ENCODE measurements at regions not wholly inside any gene's neighbourhood (a gene's known extent, or its start where the extent isn't known, plus 50 kb on each side); places are given as distances from the start of the nearest gene placed in this dataset.
"Not testable (repeated sequence)": the region's sequence is repeated elsewhere in the genome, so short reads cannot be mapped to it uniquely, and the experiment has no call there.

DNA sequence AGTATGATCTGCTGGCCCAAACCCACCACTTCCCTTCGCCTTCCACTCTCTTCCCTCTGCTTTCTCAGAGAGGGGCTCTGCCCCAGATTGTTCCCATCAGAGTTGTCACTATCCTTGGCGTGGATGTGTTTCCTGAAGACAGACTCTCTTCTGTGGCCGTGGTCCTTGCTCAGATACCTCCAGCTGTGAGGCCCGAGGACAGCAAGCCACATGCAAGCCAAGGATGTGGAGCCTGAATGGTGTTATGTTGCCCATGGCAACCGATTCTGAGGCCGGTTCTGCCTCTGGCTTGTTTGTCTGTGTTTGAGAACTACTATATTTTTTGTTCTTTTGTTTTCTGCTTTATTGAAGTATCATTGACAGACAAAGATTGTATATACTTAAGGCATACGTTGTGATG, 247.4 kb upstream of the PODXL start:
- peak in 2 of 56 donors; percentile 0 to 2 for DNase-seq

DNA sequence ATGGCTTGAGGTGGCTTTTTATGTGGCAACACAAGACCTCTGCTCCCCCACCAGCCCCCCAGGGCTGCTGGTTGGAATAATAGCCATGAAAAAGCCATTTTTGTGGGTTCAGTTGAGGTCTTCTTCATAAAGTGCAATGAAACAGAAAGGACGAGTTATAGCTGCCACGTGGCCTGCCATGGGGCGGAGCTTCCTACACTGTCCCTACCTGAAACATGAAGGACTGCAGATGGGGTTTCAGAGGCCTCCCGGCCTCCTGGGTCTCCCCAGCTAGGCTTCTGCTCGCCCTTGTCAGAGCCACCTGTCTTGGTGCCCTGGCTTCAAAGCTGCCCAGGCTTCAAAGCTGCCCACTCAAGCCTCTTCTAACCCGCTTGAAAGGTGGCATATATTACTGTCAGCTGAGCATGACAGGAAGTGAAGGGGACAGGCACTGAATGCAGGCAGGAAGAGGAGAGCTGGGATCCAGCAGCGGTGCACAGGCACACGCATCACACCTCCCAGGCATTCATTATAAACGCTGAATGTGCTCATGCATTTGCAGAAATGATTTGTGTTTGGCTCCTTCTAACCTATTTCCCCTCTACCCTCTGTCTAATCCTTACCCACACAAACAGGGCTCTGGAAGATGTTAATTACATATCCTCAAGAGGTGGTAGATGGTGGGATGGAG, 245.9 kb upstream of the PODXL start:
- no peak for DNase-seq

DNA sequence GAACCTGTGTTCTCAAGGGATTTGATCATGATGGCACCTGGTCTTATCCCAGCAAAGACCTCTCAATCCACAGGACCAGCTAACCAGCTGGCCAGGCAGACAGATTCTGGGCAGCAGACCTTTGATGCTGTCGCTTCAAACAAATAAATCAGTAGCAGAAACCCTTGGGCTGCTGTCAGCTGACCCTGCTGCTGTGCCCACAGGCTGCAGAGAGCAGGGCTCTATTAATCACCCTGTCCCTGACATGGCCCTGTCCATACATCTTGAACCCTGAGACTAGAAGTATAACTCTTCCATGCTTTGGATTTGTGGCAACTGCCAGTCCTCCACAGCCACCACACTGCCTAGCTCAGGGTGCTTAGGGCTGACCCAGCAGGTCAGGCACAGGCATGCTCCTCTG, 244.1 kb upstream of the PODXL start:
- no peak for DNase-seq

DNA sequence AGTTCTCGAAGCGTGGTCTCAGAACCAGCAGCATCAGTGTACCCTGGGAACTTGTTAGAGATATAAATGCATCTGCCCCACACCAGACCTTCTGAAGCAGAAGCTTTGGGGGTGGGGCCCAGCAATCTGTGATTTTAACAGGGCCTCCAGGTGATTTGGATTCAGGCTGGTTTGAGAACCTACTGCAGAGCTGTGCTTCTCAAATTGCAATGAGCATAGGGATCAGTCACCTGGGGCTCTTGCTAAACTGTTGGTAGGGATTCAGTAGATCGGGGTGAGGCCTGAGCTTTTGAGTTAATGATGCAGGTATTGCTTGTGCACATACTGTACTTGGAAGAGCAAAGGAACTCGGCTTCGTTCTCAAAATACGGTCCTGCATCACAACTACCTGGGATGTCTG, 243.6 kb upstream of the PODXL start:
- DNase-seq: no peak

DNA sequence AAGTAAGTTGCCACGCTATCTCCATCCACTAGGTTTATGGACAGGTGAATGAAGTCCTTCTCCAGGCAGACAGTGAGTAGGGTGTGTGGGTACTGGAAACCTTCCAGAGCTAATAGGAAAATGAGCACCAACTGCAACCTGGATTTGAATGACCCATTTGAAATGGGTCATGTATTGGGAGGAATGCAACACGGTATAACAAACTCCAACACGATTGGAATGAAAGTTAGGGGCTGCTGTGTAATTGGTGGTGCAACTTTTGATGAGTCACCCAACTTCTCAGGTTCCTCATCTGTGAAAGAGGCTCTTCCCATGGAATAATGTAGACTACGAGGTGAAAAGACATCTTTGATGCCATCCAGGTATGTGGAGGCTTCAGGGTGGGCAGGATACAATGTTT, 241.4 kb upstream of the PODXL start:
- no peak for DNase-seq

DNA sequence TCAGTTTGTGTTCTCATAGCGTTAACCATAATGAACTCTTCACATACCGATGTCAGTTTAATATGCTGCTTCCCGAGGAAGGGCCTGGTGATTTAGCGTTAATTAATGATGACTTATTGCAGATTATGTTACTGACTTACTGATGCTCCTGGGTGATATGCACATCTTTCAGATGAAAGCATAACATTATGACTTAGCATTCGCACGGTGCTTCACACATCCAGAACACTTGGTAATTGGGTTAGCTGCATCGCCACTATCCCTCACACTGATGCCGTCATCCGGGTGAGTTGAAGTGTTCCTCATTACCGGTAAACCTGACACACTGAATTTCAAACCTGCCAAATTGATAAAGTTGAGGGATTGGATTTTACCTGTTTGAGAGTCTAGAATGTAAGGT, 239.0 kb upstream of the PODXL start:
- DNase-seq: no peak

DNA sequence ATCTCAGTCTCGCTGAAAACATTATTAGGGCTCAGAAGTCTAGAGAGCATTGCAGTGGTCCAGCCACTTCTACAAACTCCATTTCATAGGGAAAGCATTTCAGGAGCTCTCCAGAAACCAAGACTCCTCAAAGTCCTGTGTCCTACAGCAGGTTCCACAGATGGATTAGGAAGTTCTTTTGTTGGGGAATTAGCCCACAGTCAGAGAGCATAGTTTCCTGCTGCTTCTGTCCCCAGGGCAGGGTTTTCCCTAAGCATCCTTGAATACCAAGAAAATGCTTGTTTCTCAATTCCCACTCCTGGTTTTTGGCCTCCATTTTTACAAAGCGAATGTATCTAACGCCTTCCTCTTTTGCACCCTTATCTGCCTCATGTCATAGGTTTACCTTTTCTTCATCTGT, 235.9 kb upstream of the PODXL start:
- no peak for DNase-seq

DNA sequence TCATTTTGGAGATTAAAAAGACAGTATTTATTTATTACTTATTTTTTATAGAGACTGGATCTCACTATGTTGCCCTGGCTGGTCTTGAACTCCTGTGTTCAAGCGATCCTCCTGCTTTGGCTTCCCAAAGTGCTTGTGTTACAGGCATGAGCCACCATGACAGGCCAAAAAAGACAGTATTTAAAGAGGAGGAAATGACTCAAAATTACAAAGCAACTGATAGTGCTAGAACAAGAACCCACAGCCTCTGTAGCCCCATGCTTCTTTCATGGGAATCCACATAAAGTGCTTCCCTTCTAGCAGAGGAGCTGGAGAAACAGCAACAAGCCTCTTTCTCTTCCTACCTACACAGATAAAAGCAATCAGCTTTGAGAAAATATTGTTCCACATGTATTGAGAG, 230.7 kb upstream of the PODXL start:
- no peak for DNase-seq

DNA sequence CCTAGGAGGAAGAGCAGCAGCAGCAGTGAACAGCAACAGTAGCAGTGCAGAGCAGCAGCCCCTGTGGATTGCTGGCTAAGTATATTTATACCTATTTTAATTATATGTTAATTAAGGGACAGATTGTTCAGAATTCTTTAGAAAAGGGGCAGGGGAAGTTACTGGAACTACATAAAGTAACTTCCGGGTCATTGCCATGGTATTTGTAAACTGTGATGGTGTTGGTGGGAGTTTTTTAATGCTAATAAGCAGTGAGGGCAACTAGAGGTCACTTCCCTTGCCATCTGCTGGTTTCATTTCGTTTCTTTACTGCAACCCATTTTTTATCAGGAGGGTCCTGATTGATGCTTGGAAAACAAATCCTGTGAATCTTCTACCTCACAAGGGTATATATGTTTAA, 229.8 kb upstream of the PODXL start:
- no peak for DNase-seq

DNA sequence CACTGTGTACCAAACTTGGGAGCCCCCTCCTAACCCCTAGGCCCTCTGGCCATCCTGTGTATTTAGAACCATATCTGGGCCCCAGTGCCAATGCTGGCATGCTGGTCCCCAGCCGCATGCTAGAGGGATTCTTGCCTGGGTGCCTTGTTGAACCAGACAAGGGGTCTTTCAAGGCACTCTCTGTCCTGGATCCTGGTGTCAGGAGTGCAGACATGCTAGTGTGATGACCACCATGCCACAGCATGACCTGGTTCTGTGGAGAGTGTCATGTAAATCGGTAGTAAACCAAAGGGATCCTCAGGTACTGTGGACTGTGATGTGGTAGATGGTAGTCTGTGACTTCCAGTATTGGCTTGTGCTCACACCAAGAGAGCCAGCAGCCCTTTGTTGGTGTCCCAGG, 222.2 kb upstream of the PODXL start:
- no peak for DNase-seq

DNA sequence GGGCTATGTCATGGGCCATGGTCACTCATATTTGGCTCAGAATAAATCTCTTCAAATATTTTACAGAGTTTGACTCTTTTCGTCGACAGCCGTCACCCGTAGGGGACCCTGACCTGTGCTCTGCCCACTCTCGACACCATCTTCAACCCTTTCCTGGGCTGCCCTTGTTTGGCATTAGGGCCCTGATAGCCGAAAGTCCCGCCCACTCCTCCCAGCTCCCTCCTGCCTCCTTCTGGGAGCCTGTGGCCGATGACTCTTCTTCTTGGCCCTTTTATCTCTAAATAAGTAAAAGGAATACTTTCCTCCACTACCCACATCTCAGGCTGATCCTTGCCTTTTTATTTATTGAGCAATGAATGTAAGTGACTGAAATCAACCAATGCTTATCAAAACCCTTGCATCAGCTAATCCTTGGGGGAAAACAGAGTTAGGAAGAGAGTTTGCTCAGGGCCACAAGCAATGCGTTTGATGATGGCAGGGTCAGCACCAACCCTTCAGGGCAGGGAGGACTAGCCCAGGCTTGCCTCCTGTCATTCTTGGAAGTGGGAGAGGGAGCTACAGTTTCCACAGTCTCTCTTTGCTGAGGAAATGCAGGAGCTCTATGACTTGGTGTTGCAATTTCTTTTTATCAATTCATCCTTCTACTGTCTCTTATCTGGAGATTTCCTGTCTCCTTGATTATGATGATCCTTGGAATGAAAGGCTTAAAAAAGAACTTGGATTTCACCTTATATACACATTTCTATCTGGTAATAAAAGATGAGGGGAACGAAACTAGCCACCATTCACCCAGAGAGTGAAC, 218.2 kb upstream of the PODXL start:
- no peak for DNase-seq

DNA sequence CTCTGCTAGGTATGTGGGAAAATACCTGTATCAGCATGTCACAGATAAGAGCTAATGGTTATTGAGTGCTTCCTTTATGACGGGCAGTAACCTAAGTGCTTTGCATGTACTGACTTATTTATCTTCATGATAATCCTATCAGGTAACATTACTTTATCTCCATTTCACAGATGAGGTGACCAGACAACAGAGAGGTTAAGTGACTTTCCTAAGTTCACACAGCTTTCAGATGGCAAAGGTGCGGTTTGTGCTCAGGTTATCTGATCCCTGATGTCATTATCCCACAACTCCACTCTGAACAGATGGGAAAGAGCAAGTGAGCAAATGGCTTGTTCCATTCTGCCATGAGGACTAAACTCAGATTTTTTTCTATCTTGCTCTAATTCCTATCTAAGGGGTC, 217.0 kb upstream of the PODXL start:
- no peak for DNase-seq

DNA sequence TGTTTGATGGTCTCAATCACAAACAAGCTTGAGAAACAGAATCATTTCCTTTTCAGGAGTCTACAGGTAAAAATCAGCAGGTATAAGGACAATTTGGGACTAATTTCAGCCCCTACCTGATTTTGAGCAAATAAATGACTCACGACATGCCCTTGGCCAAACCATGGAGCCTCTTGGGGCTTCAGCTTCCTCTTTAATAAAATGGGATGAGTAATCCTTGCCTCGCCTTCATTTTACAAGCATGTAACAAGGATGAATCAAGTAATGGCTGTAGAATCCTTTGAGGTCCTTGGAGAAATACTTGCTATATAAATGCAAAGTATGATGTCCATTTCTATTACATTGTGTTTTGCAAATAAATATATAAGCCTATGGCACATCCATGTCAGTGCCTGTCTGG, 212.8 kb upstream of the PODXL start:
- DNase-seq: no peak

DNA sequence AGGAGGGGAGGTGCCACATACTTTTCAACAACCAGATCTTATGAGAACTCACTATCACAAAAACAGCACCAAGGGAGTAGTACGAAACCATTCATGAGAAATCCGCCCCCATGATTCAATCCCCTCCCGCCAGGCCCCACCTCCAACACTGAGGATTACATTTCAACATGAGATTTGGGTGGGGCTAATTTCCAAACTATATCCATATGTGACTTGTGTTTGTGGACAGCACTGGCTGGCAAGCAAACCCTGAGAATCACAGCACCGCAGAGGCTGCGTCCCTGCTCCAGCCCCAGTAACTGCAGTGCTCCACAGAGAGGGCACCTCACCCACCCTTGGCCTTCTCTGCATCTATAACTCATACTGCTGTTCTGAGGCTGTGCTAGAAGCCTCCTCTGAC, 211.2 kb upstream of the PODXL start:
- no peak for DNase-seq

DNA sequence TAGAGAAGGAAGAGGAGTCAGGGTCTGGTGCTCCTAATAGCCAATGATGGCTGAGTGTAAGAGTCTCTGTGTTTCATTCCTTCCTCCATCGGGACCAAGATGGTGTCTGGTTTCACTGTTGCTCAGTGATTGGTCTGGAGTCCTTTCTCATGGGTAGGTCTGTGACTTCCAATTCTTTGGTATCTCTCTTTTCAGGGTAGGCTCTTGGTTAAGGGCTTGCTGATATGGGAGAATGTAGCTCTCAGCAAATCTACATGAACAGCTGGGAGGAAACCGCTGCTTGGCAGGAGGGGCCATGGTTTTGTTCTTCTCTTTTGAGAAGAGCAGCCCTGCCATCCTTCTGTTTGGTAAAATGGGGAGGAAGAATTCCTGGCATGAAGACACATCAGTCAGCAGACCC, 209.1 kb upstream of the PODXL start:
- DNase-seq: no peak

DNA sequence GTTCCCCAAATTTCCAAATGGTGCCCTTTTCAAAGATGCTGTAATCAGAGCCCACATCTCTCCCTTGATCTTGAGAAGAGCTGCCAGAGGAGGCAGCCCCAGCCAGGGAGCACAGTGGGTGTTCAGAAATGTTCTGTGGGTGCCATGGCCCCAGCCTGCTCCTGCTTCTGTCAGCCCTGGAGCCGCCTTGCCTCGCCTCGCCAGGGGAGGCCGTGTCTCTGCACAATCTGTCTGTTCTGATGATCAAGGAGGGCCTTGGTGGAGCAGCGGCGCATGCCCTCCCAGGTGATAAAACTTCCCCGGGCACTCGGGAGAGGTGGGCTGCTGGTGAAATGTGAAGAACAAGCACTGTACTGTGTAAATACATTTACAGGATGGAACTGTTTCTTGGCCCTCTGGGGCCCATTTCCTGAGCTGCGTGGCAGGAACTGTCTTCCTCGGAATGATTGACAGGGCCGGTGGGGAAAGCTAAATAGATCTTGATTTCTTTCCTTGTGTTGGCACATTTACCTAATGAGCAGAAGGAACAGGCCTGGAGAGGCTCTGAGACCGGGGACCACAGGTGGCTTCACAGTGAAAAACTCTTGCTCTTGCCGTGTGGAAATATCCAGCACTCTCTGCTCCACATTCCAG, 207.8 kb upstream of the PODXL start:
- DNase-seq: no peak

DNA sequence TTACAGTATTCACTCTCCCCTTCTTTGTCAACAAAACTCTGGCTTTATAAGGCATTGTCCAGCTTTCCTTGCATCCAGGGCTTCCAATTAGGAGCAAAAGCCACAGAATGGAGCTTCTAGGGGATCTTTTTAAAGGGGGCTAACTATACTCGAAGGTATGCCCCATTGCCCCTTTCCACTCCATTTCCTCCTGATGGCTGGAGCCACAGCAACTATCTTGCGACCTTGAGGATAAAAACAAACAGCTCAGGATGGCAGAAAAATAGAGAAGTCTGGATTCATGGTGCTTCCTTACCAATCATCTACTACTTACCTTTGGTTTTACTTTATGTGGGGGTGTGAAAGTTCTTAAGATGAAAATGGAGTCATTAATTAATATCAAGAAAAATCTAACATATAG, 206.3 kb upstream of the PODXL start:
- DNase-seq: no peak

DNA sequence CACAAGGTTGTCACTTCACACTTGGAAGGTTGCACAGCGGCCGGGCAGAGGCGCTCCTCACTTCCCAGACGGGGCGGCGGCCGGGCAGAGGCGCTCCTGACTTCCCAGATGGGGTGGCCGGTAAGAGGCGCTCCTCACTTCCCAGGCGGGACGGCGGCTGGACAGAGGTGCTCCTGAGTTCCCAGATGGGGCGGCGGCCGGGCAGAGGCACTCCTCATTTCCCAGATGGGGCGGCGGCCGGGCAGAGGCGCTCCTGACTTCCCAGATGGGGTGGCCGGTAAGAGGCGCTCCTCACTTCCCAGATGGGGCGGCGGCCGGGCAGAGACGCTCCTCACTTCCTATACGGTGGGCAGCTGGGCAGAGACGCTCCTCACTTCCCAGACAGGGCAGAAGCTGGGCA, 199.4 kb upstream of the PODXL start:
- DNase-seq: not testable (repeated sequence)

DNA sequence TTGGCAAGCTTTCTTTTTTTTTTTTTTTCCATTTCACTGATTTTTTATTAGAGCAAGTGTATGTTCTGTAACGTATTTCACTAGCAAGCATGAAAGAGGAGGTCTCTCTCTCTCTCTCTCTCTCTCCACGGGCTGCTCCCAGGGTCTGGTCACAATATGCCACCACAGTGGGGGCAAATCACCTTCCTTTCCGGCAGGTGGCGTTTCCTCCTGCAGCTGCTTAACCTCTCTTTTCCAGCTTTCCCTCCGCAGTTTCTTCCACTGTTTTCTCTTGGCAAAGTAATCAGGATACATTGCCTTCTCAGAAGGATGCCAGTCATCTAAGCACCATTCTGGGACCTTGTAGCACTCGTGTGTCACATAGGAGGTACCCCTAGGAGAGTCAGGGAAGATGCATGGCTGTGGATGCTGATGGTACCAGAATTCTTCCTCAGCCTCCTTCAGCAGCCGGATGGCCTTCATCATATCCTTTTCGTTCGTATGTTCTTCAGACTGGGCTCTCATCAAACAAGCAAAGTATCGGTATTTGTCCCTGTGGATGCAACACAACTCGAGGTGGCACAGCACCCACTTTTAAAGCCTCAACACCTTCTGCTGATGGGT, 197.3 kb upstream of the PODXL start:
- DNase-seq: no peak

DNA sequence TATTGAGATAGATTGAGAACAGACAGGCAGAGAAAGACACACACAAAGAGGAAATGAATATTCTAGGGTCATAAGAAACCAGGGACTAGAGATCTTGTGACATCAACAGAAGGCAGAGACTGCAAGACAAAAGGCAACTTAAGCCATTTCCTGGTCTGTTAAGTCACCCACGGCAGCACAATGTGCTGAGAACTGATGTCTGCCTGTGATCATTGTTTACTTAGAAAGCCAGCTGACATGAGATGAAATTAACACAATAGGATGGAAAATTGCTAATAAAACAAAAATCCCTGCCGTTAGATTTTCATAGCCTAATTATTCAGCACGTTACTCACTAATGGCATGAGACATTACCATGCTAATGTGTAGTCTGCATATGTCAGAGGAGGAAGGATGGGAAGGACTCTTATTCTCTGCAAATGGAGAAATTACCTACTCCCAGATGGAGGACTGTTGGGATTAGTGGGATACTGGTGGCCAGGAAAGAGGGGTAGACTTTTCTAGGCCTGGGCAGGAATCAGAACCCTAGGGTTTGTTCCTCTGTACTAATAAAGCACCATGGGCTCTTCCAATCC, 191.3 kb upstream of the PODXL start:
- DNase-seq: no peak

DNA sequence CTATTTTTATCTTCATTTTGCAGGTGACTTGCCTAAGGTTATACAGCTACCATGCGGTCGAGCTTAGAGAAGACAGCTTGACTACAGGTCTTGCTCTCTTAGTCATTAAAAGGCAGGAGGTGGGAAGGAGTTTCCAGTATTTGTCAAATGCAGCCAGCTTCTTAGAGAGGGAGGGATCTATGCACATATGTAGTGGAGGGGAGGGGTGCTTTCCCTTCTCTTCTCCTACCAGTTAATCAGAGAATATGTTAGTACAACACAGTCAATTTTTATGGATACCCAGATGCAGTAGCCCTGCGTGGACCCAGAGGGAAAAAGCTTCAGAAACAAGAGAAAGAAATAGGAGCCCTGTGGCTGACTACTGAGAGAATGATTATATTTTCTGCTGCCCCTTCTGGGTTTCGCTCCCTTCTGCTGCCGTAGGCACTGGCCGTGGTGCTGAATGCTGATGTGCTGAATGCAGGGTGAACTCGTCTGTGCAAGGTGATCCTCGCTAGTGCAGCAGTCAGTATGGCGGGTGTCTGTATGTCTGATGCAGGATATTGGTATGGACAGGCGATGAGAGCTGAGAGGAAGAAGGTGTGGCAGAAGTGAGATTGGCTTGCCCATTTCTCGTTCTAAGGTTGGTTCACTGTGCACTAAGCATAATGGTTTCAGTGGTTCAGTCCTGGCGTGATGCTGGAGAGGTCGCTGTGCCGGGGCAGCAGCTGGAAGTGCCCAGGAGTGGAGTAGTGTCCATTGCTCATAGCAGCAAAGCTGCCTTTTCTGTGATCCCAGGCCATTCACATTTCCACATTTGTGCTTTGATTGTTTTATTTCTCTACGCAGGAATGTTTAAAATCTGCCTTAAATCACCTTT, 189.2 kb upstream of the PODXL start:
- peak in 1 of 56 donors; percentile 10 for DNase-seq
